DMS153 treated with DMSO at 0.1 percent for 48 hours (cell line): ENCODE measurements at regions not wholly inside any gene's neighbourhood (a gene's known extent, or its start where the extent isn't known, plus 50 kb on each side); places are given as distances from the start of the nearest gene placed in this dataset.
"Not testable (repeated sequence)": the region's sequence is repeated elsewhere in the genome, so short reads cannot be mapped to it uniquely, and the experiment has no call there.

ENCODE experiments used
- DNase-seq: peaks from one replicate; lab custom pipeline; 2025; ENCODE audit not compliant: unreplicated experiment; lab: John Stamatoyannopoulos, UW

GRCh38 chr3:81816473-81817250 is 55.2 kb upstream of the GBE1 start:
- DNase-seq, result no peak

- not testable (repeated sequence) for DNase-seq
Measured at GRCh38 chr3:81812098-81812497, 50.7 kb upstream of the GBE1 start.
